ENCODE measurements at regions not wholly inside any gene's neighbourhood (a gene's known extent, or its start where the extent isn't known, plus 50 kb on each side); places are given as distances from the start of the nearest gene placed in this dataset.
"Not testable (repeated sequence)": the region's sequence is repeated elsewhere in the genome, so short reads cannot be mapped to it uniquely, and the experiment has no call there.

DNA sequence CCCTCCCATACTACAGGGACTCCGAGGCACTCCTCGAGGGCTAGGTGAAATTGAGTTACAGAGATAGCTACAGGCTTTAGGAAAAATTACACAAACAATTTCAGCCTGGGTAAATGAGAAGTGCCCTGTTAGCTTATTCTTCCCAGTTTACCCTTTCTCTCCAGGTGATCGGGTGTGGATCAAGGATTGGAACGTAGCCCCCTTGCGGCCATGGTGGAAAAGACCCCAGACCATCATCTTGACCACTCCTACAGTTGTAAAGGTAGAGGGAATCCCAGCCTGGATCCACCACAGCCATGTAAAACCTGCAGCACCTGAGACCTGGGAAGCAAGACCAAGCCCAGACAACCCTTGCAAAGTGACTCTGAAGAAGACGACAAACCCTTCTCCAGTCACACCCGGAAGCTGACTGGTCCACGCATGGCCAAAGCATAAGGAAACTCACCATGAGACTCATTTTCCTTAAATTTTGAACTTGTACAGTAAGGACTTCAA is 600.6 kb downstream of the UQCRFS1 start:
- Histone ChIP-seq H3K27me3 (no peaks in the 10 kb centered on the region), H3K36me3 (no peaks in the 10 kb centered on the region), H3K4me1 (no peaks in the 10 kb centered on the region), H3K4me3 (no peak overlapping the region), H3K9me3 (peaks cover 0 to 22% (median 4%) of the 10 kb centered on the region in 4 donors), H3K27ac (no peak overlapping the region)
- intact Hi-C loops (cut with DNase I), result no loop called here
- no peak for TF ChIP-seq EP300 (IDR thresholded peaks at IDR 0.05)
- TF ChIP-seq, protein P1, sequence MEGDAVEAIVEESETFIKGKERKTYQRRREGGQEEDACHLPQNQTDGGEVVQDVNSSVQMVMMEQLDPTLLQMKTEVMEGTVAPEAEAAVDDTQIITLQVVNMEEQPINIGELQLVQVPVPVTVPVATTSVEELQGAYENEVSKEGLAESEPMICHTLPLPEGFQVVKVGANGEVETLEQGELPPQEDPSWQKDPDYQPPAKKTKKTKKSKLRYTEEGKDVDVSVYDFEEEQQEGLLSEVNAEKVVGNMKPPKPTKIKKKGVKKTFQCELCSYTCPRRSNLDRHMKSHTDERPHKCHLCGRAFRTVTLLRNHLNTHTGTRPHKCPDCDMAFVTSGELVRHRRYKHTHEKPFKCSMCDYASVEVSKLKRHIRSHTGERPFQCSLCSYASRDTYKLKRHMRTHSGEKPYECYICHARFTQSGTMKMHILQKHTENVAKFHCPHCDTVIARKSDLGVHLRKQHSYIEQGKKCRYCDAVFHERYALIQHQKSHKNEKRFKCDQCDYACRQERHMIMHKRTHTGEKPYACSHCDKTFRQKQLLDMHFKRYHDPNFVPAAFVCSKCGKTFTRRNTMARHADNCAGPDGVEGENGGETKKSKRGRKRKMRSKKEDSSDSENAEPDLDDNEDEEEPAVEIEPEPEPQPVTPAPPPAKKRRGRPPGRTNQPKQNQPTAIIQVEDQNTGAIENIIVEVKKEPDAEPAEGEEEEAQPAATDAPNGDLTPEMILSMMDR (IDR thresholded peaks at IDR 0.05), result no peak
- 92 to 94% methylated on average over 8 of the region's 8 CpGs for WGBS, 2 donors
- no peak for DNase-seq

DNA sequence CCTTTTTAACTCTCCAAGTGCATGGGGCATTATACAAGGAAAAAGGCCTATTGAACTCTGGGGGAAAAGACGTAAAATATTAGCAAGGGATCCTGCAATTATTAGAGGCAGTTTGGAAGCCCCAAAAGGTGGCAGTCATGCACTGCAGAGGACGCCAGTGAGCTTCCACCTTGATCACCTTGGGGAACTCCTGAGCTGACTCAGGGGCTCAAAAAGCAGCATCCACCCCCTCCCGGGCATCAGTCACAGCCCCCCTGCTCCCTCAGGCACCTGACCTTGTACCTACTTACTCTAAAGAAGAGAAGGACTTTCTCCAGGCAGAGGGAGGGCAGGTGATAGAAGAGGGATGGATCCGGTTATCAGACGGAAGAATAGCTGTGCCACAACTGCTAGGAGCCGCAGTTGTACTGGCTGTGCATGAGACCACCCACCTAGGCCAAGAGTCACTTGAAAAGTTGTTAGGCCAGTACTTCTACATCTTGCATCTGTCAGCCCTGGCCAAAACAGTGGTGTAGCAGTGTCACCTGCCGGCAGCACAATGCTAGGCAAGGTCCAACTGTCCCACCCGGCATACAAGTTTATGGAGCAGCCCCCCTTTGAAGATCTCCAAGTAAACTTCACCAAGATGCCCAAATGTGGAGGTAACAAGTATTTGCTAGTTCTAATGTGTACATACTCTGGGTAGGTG is 601.6 kb downstream of the UQCRFS1 start:
- DNase-seq; H3K27ac ChIP-seq; intact Hi-C loops (cut with DNase I); H3K36me3 ChIP-seq; H3K4me1 ChIP-seq; H3K27me3 ChIP-seq; H3K4me3 ChIP-seq: not testable (repeated sequence)
- peaks cover 0 to 26% (median 4%) of the 10 kb centered on the region in 4 donors for H3K9me3 ChIP-seq
- 82 to 86% methylated on average over 8 of the region's 8 CpGs for WGBS, 2 donors

- DNase-seq, result no peak
- TF ChIP-seq POLR2A (IDR thresholded peaks at IDR 0.05), result no peak
- TF ChIP-seq, protein P1 (IDR thresholded peaks at IDR 0.05), result no peak
- TF ChIP-seq EP300 (IDR thresholded peaks at IDR 0.05), result no peak
- TF ChIP-seq POLR2AphosphoS5 (IDR thresholded peaks at IDR 0.05), result no peak
- Histone ChIP-seq H3K27ac (no peak overlapping the region), H3K4me1 (no peaks in the 10 kb centered on the region), H3K4me3 (no peak overlapping the region), H3K36me3 (no peaks in the 10 kb centered on the region), H3K27me3 (no peaks in the 10 kb centered on the region), H3K9me3 (peaks cover 0 to 23% (median 4%) of the 10 kb centered on the region in 4 donors)
- 87 to 91% methylated on average over 6 of the region's 6 CpGs for WGBS, 2 donors
- intact Hi-C loops (cut with DNase I), result no loop called here
Measured at GRCh38 chr19:28610731-28611130, 602.2 kb downstream of the UQCRFS1 start.

DNA sequence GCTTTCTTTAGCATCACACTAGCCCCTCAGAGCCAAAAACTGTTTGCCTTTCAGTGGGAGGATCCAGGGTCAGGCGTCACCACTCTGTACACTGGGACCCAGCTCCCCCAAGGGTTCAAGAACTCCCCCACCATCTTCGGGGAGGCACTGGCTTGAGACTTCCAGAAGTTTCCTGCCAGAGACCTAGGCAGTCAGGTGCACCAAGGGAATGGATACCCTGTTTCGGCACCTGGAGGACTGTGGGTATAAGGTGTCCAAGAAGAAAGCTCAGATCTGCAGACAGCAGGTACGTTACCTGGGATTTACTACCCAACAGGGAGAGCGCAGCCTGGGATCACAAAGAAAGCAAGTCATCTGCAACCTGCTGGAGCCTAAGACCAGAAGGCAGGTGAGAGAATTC is 603.0 kb downstream of the UQCRFS1 start:
- Histone ChIP-seq H3K36me3 (no peaks in the 10 kb centered on the region), H3K27me3 (no peaks in the 10 kb centered on the region), H3K27ac (no peak overlapping the region), H3K4me3 (no peak overlapping the region), H3K4me1 (no peaks in the 10 kb centered on the region), H3K9me3 (peaks cover 0 to 16% (median 1%) of the 10 kb centered on the region in 4 donors)
- 92 to 93% methylated on average over 5 of the region's 5 CpGs for WGBS, 2 donors
- no peak for DNase-seq
- TF ChIP-seq POLR2A (IDR thresholded peaks at IDR 0.05) (no peak), POLR2AphosphoS5 (IDR thresholded peaks at IDR 0.05) (no peak), EP300 (IDR thresholded peaks at IDR 0.05) (no peak)
- TF ChIP-seq, protein P1 (IDR thresholded peaks at IDR 0.05), result no peak
- intact Hi-C loops (cut with DNase I), result no loop called here

- WGBS, 2 donors, result 91 to 94% methylated on average over 8 of the region's 8 CpGs
- Histone ChIP-seq H3K4me1 (no peaks in the 10 kb centered on the region), H3K36me3 (no peaks in the 10 kb centered on the region), H3K27me3 (no peaks in the 10 kb centered on the region), H3K9me3 (peaks cover 0 to 9% (median 0%) of the 10 kb centered on the region in 4 donors), H3K4me3 (no peak overlapping the region), H3K27ac (no peak overlapping the region)
- DNase-seq, result no peak
- TF ChIP-seq POLR2AphosphoS5 (IDR thresholded peaks at IDR 0.05) (no peak), POLR2A (IDR thresholded peaks at IDR 0.05) (no peak), EP300 (IDR thresholded peaks at IDR 0.05) (no peak)
- TF ChIP-seq, protein P1 (IDR thresholded peaks at IDR 0.05), result no peak
- intact Hi-C loops (cut with DNase I), result no loop called here
Measured at GRCh38 chr19:28609091-28609755, 603.7 kb downstream of the UQCRFS1 start.

Data from sigmoid colon (tissue), 6 donors.